ENCODE measurements at regions not wholly inside any gene's neighbourhood (a gene's known extent, or its start where the extent isn't known, plus 50 kb on each side); places are given as distances from the start of the nearest gene placed in this dataset.

DNA sequence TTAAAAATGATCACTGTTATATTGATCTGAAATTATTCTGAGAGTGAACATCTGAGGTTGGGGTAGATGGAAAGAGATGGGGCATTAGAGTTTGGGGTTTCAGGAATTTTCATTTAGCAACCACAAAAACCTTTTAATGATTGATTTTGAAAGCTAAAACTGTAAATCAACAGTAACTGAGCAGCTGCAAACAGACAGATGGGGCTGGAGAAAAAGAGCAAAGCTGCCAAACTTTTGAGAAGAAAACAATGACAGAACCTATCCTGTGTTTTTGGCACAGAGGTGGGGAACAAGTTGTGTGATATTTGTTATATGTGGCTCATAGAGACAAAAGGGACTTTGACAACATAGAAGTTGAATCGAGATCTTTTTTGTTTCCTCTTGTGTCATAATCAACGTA is 415.8 kb upstream of the DSEL start:
- TF ChIP-seq CTCF (IDR thresholded peaks at IDR 0.05; ENCODE audit: low read depth, low read length, poor library complexity, severe bottlenecking), result no peak
- no peak for TF ChIP-seq EZH2phosphoT487 (IDR thresholded peaks at IDR 0.05; ENCODE audit: borderline replicate concordance, low read length)
